Ovary (tissue), 7 donors: ENCODE measurements at regions not wholly inside any gene's neighbourhood (a gene's known extent, or its start where the extent isn't known, plus 50 kb on each side); places are given as distances from the start of the nearest gene placed in this dataset.

ENCODE experiments used
- DNase-seq, 5 donors: peaks; one replicate each; pipeline ENCODE4 v3.0.0-alpha.2; 2019 to 2020
- H3K27ac ChIP-seq, 2 donors: fragments of 200-600 bp; one replicate each; pipeline versions ENCODE4 v1.5.1 to v1.8.0; 2019 to 2022
- H3K27me3 ChIP-seq: fragments of 200-600 bp; one replicate; pipeline ENCODE4 v1.8.0; 2022
- H3K36me3 ChIP-seq: fragments of 200-600 bp; sonication (generic); one replicate; pipeline ENCODE4 v1.5.1; 2019
- H3K4me1 ChIP-seq: one replicate; pipeline ENCODE4 v1.8.1; 2013; ENCODE audit warnings: mild to moderate bottlenecking, moderate library complexity; ENCODE audit not compliant: insufficient read depth
- H3K4me3 ChIP-seq: fragments of 200-600 bp; sonication (generic); one replicate; pipeline ENCODE4 v1.5.1; 2017
- H3K9me3 ChIP-seq, 2 donors: fragments of 200-600 bp in 1 of 2; sonication (generic) in 1 of 2; one replicate each; pipeline versions ENCODE4 v1.5.1 to v1.8.1; 2013 to 2019; ENCODE audit warnings: mild to moderate bottlenecking in 1 of 2, moderate library complexity in 1 of 2
- CTCF ChIP-seq, 3 donors: fragments of 450-650 bp in 2 of 3; fragments of 200-600 bp in 1 of 3; IDR thresholded peaks; one replicate each; pipeline versions ENCODE4 v1.5.1 to v1.8.0; 2016 to 2022; ENCODE audit warnings: antibody characterized with exemption in 3 of 3, mild to moderate bottlenecking in 1 of 3
- EP300 ChIP-seq: sonication (generic); formaldehyde crosslinking; IDR thresholded peaks from one replicate; pipeline ENCODE4 v1.6.1; 2017; ENCODE audit warnings: antibody characterized with exemption
- POLR2A ChIP-seq: fragments of 450-650 bp; IDR thresholded peaks from one replicate; pipeline ENCODE4 v1.6.1; 2017; ENCODE audit warnings: antibody characterized with exemption, mild to moderate bottlenecking, moderate library complexity
- WGBS, 3 donors: extraction: QIAGEN DNeasy Blood & Tissue Kit in 1 of 3; methylation state at CpG; one replicate each; pipeline versions ENCODE4 v1.1.5 to v1.1.7; 2013 to 2017; 5-methylcytosine and 5-hydroxymethylcytosine counted together
- intact Hi-C, 4 donors: fragments of 100-400 bp; cut with DNase I; formaldehyde crosslinking; loops; one replicate each; pipeline versions ENCODE4 v1.11.0 to v1.15.1; 2022 to 2023
- donor health status: DM: no; HTN: no; CAD: no; lungs with moderate emphysema.
- donor health status: DM: no; HTN: no; CAD: no.
- donor health status: Bipolar disorder and iron deficiency.
- donor health status: DM: no; HTN: no; CAD: no.
- donor health status: DM: yes; HTN: yes; CAD: no.

DNA sequence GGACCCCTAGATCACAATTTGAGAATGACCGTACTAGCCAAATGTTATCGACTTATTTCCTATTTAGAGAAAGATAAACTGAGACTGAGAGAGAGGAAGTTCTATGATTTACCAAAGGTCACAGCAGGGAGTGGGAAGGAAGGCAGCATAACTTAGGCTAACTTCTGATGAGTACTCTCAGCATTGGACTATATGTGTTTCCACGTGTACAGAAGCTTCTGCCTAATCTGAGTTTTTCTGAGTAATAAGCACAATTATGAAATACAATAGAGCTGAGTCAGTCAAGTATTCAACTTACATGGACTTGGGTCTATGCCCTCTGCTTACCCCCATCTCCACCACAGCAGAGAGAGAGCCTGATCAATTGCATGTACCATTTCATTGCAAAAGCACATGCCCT is 88.1 kb upstream of the HIVEP3 start:
- WGBS, 3 donors: 47 to 71% (median 63%) methylated on average over 3 of the region's 3 CpGs
- Histone ChIP-seq H3K4me3 (no peak overlapping the region), H3K27me3 (no peaks in the 10 kb centered on the region), H3K9me3 (no peaks in the 10 kb centered on the region), H3K36me3 (no peaks in the 10 kb centered on the region), H3K27ac (no peak overlapping the region), H3K4me1 (no peaks in the 10 kb centered on the region)
- no peak for TF ChIP-seq POLR2A
- no peak for TF ChIP-seq CTCF (IDR thresholded peaks at IDR 0.05)
- no peak for TF ChIP-seq EP300
- DNase-seq: no peak
- intact Hi-C loops: no loop called here

GRCh38 chr1:42006093-42006492 is 87.4 kb upstream of the HIVEP3 start:
- Histone ChIP-seq H3K27me3 (no peaks in the 10 kb centered on the region), H3K4me1 (no peaks in the 10 kb centered on the region), H3K36me3 (no peaks in the 10 kb centered on the region), H3K9me3 (no peaks in the 10 kb centered on the region), H3K27ac (no peak overlapping the region), H3K4me3 (no peak overlapping the region)
- TF ChIP-seq POLR2A (no peak), EP300 (no peak)
- intact Hi-C loops: no loop called here
- 64 to 81% (median 68%) methylated on average over 2 of the region's 2 CpGs for WGBS, 3 donors
- DNase-seq: no peak

DNA sequence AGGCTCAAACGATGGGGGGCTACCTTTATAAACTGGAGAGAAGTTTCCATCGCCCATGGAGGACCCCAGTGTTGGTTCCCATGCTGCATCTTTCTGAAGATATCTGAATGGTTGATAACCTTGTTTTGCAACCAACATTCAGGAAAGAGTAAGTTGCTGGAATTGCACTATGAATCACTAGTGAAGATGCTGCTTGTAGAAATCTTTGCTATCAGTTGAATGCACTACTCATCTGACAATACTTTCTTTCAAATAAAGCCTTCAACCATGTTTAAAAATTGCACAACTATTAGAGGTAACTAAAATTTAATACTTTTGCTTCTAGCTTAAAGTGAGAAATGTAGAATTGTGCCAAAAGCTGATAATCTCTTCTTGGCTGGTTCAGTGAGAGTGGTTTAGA is 86.8 kb upstream of the HIVEP3 start:
- H3K4me3 ChIP-seq: no peak overlapping the region
- intact Hi-C loops: no loop called here
- TF ChIP-seq EP300 (no peak), CTCF (IDR thresholded peaks at IDR 0.05) (no peak), POLR2A (no peak)
- no peaks in the 10 kb centered on the region for H3K4me1 ChIP-seq
- WGBS, 3 donors: 77 to 94% (median 85%) methylated on average over 2 of the region's 2 CpGs
- H3K27me3 ChIP-seq: no peaks in the 10 kb centered on the region
- H3K9me3 ChIP-seq: no peaks in the 10 kb centered on the region
- no peak for DNase-seq
- no peak overlapping the region for H3K27ac ChIP-seq
- H3K36me3 ChIP-seq: no peaks in the 10 kb centered on the region

- no peak overlapping the region for H3K4me3 ChIP-seq
- WGBS, 3 donors: 92 to 94% (median 94%) methylated on average over 5 of the region's 5 CpGs
- H3K27ac ChIP-seq: no peak overlapping the region
- H3K9me3 ChIP-seq: no peaks in the 10 kb centered on the region
- no peaks in the 10 kb centered on the region for H3K36me3 ChIP-seq
- intact Hi-C loops: no loop called here
- TF ChIP-seq EP300 (no peak), CTCF (IDR thresholded peaks at IDR 0.05) (no peak), POLR2A (no peak)
- H3K4me1 ChIP-seq: no peaks in the 10 kb centered on the region
- H3K27me3 ChIP-seq: no peaks in the 10 kb centered on the region
- no peak for DNase-seq
Observed at GRCh38 chr1:42004860-42005259, 86.1 kb upstream of the HIVEP3 start.

DNA sequence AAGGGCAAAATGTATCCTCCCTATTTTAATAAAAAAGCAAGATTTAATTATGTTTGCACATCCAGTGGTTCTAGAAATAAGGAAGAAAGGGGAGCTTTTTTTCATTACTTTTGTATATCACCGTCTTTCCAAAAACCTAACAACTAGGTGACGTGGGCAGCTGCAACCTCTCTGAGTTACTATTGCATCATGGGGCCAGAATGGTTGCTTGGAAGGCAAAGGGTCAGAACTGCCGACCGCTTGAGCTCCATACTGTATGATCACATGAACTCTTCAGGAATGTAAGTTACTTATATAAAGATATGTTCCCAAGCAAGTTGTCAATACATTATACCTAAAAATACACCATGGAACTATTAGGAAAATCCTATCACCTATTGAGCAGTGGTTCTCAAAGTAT is 85.6 kb upstream of the HIVEP3 start:
- 92 to 95% (median 95%) methylated on average over 4 of the region's 4 CpGs for WGBS, 3 donors
- no peaks in the 10 kb centered on the region for H3K9me3 ChIP-seq
- DNase-seq: no peak
- no peaks in the 10 kb centered on the region for H3K4me1 ChIP-seq
- no peak for TF ChIP-seq CTCF (IDR thresholded peaks at IDR 0.05)
- no peak for TF ChIP-seq EP300
- no peak for TF ChIP-seq POLR2A
- no peak overlapping the region for H3K4me3 ChIP-seq
- intact Hi-C loops: no loop called here
- no peaks in the 10 kb centered on the region for H3K27me3 ChIP-seq
- no peak overlapping the region for H3K27ac ChIP-seq
- no peaks in the 10 kb centered on the region for H3K36me3 ChIP-seq
